B cell (primary cell): ENCODE measurements at regions not wholly inside any gene's neighbourhood (a gene's known extent, or its start where the extent isn't known, plus 50 kb on each side); places are given as distances from the start of the nearest gene placed in this dataset.
A peak's percentile ranks its signal among the peaks of the same experiment; 100 is the strongest.

Source experiments
- ATAC-seq: fragments of 200-7000 bp; cut with Tn5 transposase; one replicate; pipeline ENCODE4 v1.10.0; 2021; ENCODE audit warnings: low read depth, mild to moderate bottlenecking, moderate number of reproducible peaks, moderate library complexity
- CTCF ChIA-PET: fragments of 350-600 bp; sonication (Branson Sonifier 250); formaldehyde crosslinking; loops from one replicate; lab custom pipeline; 2021; ENCODE audit warnings: antibody characterized with exemption, inconsistent platforms; lab: Charles Lee
- POLR2A ChIA-PET: fragments of 350-600 bp; sonication (Branson Sonifier 250); formaldehyde crosslinking; loops from one replicate; lab custom pipeline; 2021; ENCODE audit warnings: antibody characterized with exemption; lab: Charles Lee
- DNase-seq: peaks from one replicate; pipeline ENCODE4 v3.0.0; 2013
- H2AFZ ChIP-seq: 2 replicates; pipeline ENCODE4 v1.6.1; 2012; ENCODE audit warnings: mild to moderate bottlenecking, low read depth, low read length; ENCODE audit not compliant: insufficient read depth, poor library complexity, severe bottlenecking
- H3K27ac ChIP-seq, 2 donors: 1 replicate in 1 of 2; 2 replicates in 1 of 2; pipeline ENCODE4 v1.5.1; 2012 to 2013; ENCODE audit warnings: low read length in 2 of 2, mild to moderate bottlenecking in 2 of 2, moderate library complexity in 1 of 2
- H3K27me3 ChIP-seq, 4 experiments: fragments of 200-600 bp in 1 of 4; sonication (generic) in 1 of 4; replicated peaks in 1 of 4; 1 replicate in 2 of 4; 2 replicates in 2 of 4; pipeline versions ENCODE4 v1.6.1 to v1.7.0; 2013 to 2016; ENCODE audit warnings: low read length in 3 of 4, mild to moderate bottlenecking in 2 of 4, mixed read lengths in 1 of 4, moderate library complexity in 1 of 4; ENCODE audit not compliant: insufficient read depth in 4 of 4, control insufficient read depth in 3 of 4; ENCODE audit errors: control extremely low read depth in 1 of 4
- H3K36me3 ChIP-seq, 2 experiments: replicated peaks in 1 of 2; 1 replicate in 1 of 2; 2 replicates in 1 of 2; pipeline versions ENCODE4 v1.6.1 to v1.7.1; 2013; ENCODE audit warnings: low read length in 1 of 2; ENCODE audit not compliant: insufficient read depth in 2 of 2, control insufficient read depth in 1 of 2; ENCODE audit errors: control extremely low read depth in 1 of 2, extremely low read depth in 1 of 2
- H3K4me1 ChIP-seq, 2 donors: fragments of 200-600 bp in 1 of 2; sonication (generic) in 1 of 2; 1 replicate in 1 of 2; 2 replicates in 1 of 2; pipeline versions ENCODE4 v1.5.1 to v1.6.1; 2013 to 2017; ENCODE audit warnings: low read length in 2 of 2; ENCODE audit not compliant: control insufficient read depth in 2 of 2, insufficient read depth in 2 of 2
- H3K4me2 ChIP-seq: replicated peaks from 2 replicates; pipeline ENCODE3; 2012; ENCODE audit warnings: mild to moderate bottlenecking, low read depth, low read length; ENCODE audit not compliant: poor library complexity, severe bottlenecking
- H3K4me3 ChIP-seq, 5 experiments: fragments of 200-600 bp in 1 of 5; sonication (generic) in 1 of 5; 1 replicate in 3 of 5; 2 replicates in 2 of 5; pipeline versions ENCODE4 v1.5.1 to v1.7.0; 2011 to 2016; ENCODE audit warnings: low read length in 4 of 5, mild to moderate bottlenecking in 4 of 5, low read depth in 2 of 5, control low read depth in 1 of 5, moderate library complexity in 1 of 5; ENCODE audit not compliant: insufficient read depth in 1 of 5; ENCODE audit errors: control extremely low read depth in 1 of 5, extremely low read depth in 1 of 5
- H3K79me2 ChIP-seq: fragments of 200-600 bp; sonication (generic); one replicate; pipeline ENCODE4 v1.6.0; 2016; ENCODE audit warnings: low read length; ENCODE audit not compliant: control insufficient read depth, insufficient read depth
- H3K9ac ChIP-seq: fragments of 200-600 bp; sonication (generic); 2 replicates; pipeline ENCODE4 v1.6.1; 2017; ENCODE audit warnings: mild to moderate bottlenecking, low read length, moderate library complexity
- H3K9me3 ChIP-seq, 3 donors: one replicate each; pipeline versions ENCODE4 v1.6.1 to v1.7.1; 2013; ENCODE audit warnings: low read length in 2 of 3; ENCODE audit not compliant: control insufficient read depth in 2 of 3, insufficient read depth in 1 of 3; ENCODE audit errors: control extremely low read depth in 1 of 3
- H4K20me1 ChIP-seq: 2 replicates; pipeline ENCODE4 v1.6.0; 2012; ENCODE audit warnings: mild to moderate bottlenecking, low read length; ENCODE audit not compliant: insufficient read depth, control insufficient read depth, poor library complexity, severe bottlenecking
- H3K27ac Mint-ChIP-seq: one replicate; pipeline ENCODE4 v1.8.0; 2021; ENCODE audit warnings: mixed read lengths
- H3K27me3 Mint-ChIP-seq: one replicate; pipeline ENCODE4 v1.8.0; 2021; ENCODE audit warnings: mixed read lengths
- H3K4me1 Mint-ChIP-seq: one replicate; pipeline ENCODE4 v1.8.0; 2021; ENCODE audit warnings: mixed read lengths
- H3K4me3 Mint-ChIP-seq: one replicate; pipeline ENCODE4 v1.8.0; 2021; ENCODE audit warnings: mixed read lengths
- H3K9me3 Mint-ChIP-seq: one replicate; pipeline ENCODE4 v1.8.0; 2022; ENCODE audit warnings: mixed read lengths; ENCODE audit not compliant: insufficient read depth
- CTCF ChIP-seq: fragments of 200-600 bp; IDR thresholded peaks from one replicate; pipeline ENCODE4 v1.8.0; 2022; ENCODE audit warnings: antibody characterized with exemption, mild to moderate bottlenecking
- EZH2 ChIP-seq: IDR thresholded peaks from 2 replicates; pipeline ENCODE4 v1.6.1; 2012; ENCODE audit warnings: borderline replicate concordance, low read depth, mild to moderate bottlenecking, moderate library complexity, low read length; ENCODE audit not compliant: insufficient read depth, poor library complexity, severe bottlenecking
- WGBS: methylation state at CpG from one replicate; pipeline ENCODE4 v1.1.5; 2013; ENCODE audit warnings: missing lambda C conversion rate; ENCODE audit not compliant: insufficient coverage; 5-methylcytosine and 5-hydroxymethylcytosine counted together
- intact Hi-C: fragments of 100-400 bp; cut with micrococcal nuclease; formaldehyde crosslinking; loops from one replicate; pipeline ENCODE4 v1.10.0; 2022

- DNase-seq (no peak), ATAC-seq (no peak)
- Histone ChIP-seq H3K27me3 (no peaks in the 10 kb centered on the region), H3K4me2 (no peak overlapping the region), H3K79me2 (no peaks in the 10 kb centered on the region), H2AFZ (no peak overlapping the region), H3K36me3 (no peaks in the 10 kb centered on the region), H3K4me3 (no peak overlapping the region), H3K27ac (no peak overlapping the region), H4K20me1 (no peaks in the 10 kb centered on the region), H3K4me1 (no peaks in the 10 kb centered on the region), H3K9me3 (no peaks in the 10 kb centered on the region), H3K9ac (no peak overlapping the region)
- no CpG with 5 or more reads among the region's 1 CpG for WGBS
- Mint-ChIP-seq H3K27me3 (no peaks in the 10 kb centered on the region), H3K4me1 (no peaks in the 10 kb centered on the region), H3K9me3 (no peaks in the 10 kb centered on the region), H3K4me3 (no peak overlapping the region), H3K27ac (no peak overlapping the region)
- TF ChIP-seq CTCF (no peak), EZH2 (no peak)
- intact Hi-C loops, result no loop called here
- ChIA-PET CTCF (no interaction called here), POLR2A (no interaction called here)
These were observed 231.4 kb upstream of the POU1F1 start for GRCh38 chr3:87507753-87508152.

- H3K4me3 ChIP-seq, result no peak overlapping the region
- ATAC-seq (no peak), DNase-seq (peak; percentile 9)
- H3K27me3 Mint-ChIP-seq, result no peaks in the 10 kb centered on the region
- H3K36me3 ChIP-seq, result no peaks in the 10 kb centered on the region
- no peaks in the 10 kb centered on the region for H3K4me1 Mint-ChIP-seq
- WGBS, result 71% methylated on average over 3 of the region's 8 CpGs
- no peak overlapping the region for H3K27ac ChIP-seq
- no peaks in the 10 kb centered on the region for H3K27me3 ChIP-seq
- no peak overlapping the region for H3K9ac ChIP-seq
- no peak overlapping the region for H2AFZ ChIP-seq
- no peak overlapping the region for H3K4me3 Mint-ChIP-seq
- no peaks in the 10 kb centered on the region for H4K20me1 ChIP-seq
- POLR2A ChIA-PET, result no interaction called here
- no peaks in the 10 kb centered on the region for H3K9me3 ChIP-seq
- no peak overlapping the region for H3K4me2 ChIP-seq
- no peaks in the 10 kb centered on the region for H3K4me1 ChIP-seq
- no peaks in the 10 kb centered on the region for H3K79me2 ChIP-seq
- H3K9me3 Mint-ChIP-seq, result no peaks in the 10 kb centered on the region
- no peak for TF ChIP-seq EZH2
- TF ChIP-seq CTCF, result peak; percentile 34
- intact Hi-C loops, result no loop called here
- CTCF ChIA-PET, result no interaction called here
- no peak overlapping the region for H3K27ac Mint-ChIP-seq
These were observed 227.6 kb upstream of the POU1F1 start for GRCh38 chr3:87503900-87504498.
